Brain pericyte (primary cell): ENCODE measurements at regions not wholly inside any gene's neighbourhood (a gene's known extent, or its start where the extent isn't known, plus 50 kb on each side); places are given as distances from the start of the nearest gene placed in this dataset.
"Not testable (repeated sequence)": the region's sequence is repeated elsewhere in the genome, so short reads cannot be mapped to it uniquely, and the experiment has no call there.

Experiments used
- DNase-seq: peaks from one replicate; pipeline ENCODE4 v3.0.0-alpha.2; 2012; ENCODE audit warnings: low read depth, low spot score

GRCh38 chr2:111529022-111529421, 355.0 kb downstream of the ANAPC1 start:
- DNase-seq, result not testable (repeated sequence)

- not testable (repeated sequence) for DNase-seq
Observed at GRCh38 chr2:111530239-111530965, 353.6 kb downstream of the ANAPC1 start.

GRCh38 chr2:111532682-111533556, 351.1 kb downstream of the ANAPC1 start:
- DNase-seq, result not testable (repeated sequence)

- not testable (repeated sequence) for DNase-seq
Observed at GRCh38 chr2:111533557-111534247, 350.3 kb downstream of the ANAPC1 start.

DNA sequence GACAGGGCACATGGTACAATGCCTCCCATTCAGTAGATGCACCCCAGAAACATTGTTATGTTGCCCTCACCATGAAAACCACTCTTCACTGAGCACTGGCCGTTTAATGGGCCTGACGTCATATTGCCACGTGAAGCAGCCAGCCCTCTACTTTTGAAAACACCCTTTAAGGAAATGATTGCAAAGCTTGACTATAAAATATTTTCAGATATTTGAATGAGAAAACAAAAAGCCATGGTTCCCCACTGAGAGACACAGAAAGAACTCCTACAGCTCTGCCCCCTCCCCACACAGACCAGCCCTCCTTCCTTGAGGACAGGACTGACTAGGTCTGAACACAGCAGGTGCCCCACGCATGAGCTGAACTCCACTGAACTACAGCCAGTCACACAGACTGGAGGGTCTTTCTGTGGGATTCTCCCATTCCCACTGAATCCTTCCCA, 349.1 kb downstream of the ANAPC1 start:
- DNase-seq, result peak; percentile 81

- DNase-seq, result no peak
Observed at GRCh38 chr2:111535404-111535803, 348.6 kb downstream of the ANAPC1 start.

DNA sequence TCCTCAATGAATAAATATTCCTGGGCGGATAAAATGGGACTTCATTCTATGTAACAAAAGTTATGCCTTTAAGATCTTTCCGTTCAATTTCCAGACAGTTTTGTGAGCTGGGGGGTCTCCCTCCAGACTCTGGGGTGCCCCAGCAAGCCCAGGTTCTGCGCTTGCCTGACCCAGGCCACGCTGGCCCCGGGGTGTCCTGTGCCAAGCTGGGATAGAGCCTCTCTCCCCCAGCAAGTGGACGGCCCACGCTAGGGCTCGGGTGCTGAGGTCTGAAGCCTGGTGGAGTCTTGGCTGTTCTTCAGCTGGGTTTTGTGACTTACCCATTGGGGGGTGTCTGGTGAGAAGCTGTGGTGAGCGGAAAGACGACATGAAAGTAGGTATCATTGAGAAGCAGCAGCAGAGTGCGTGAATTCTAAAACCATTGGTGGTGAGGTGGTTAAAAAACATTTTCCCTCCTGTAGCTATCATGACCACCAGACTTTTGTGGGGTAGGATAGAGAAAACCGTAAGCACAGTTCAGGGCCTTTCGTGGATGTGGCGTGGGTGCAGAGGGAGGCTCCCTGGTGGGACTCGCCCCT, 346.8 kb downstream of the ANAPC1 start:
- DNase-seq, result no peak

GRCh38 chr2:111539991-111540390, 344.0 kb downstream of the ANAPC1 start:
- not testable (repeated sequence) for DNase-seq

- DNase-seq, result not testable (repeated sequence)
Observed at GRCh38 chr2:111542120-111542774, 341.7 kb downstream of the ANAPC1 start.

DNA sequence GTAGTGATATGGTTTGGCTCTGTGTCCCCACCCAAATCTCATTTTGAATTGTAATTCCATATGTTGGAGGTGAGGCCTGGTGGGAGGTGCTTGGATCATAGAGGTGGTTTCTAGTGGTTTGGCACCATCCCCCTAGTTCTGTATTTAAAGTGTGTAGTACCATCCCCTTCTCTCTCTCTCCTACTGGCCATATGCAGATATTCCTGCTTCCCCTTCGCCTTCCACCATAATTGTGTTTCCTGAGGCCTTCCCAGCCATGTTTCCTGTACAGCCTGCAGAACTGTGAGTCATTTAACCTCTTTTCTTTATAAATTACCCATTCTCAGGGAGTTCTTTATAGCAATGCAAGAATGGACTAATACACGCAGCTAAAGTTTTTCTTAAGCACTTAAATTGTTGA, 340.0 kb downstream of the ANAPC1 start:
- not testable (repeated sequence) for DNase-seq

DNA sequence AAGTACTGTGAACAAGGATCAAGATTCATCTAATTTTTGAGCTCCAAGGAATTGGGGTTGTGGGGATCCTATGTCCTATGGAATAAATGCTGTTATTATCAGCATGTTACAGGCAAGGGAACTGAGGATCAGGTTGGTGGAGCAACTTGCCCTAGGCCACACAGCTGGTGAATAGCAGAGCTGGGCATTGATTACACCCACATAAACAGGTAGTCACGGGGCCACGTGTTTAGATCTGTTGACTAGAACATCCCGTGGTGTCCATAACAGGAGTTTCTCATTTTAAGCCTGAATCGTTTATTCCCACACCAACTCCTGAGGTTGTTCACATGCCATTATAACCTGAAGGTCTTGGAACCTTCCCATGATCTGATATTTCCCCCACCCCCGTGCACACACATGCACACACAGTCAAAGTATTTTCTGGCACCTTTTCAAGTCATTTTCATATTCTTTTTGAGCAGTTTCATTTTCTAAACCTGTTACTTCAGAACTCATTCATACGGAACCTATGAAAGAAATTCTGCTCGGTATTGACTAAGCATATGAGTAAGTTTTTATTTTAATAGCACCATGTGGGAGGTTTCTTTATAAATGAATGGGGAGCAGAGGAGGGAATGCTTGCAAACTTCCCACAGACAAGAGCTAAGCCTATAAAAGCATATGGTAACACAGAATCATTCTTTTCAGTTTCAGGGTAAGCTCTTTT, 338.1 kb downstream of the ANAPC1 start:
- not testable (repeated sequence) for DNase-seq

GRCh38 chr2:111546578-111546977, 337.4 kb downstream of the ANAPC1 start:
- DNase-seq, result not testable (repeated sequence)

- DNase-seq, result not testable (repeated sequence)
Observed at GRCh38 chr2:111549174-111549573, 334.8 kb downstream of the ANAPC1 start.

DNA sequence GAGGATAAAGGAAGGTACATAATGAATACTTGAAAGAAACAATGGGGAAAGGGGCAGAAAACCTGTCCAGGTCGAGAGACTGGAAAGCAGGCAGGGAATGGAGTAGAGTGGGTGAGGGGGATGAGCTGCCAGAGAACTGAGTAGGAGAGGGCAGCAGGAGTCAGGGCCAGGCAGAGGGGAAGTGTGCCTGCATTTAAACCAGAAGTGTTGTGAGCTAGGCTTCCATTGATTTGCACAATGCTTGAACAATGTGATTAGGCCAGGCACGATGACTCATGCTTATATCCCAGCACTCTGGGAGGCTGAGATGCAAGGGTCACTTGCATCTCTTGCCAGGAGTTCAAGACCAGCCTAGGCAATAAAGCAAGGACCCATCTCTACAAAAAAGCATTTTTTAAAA, 332.6 kb downstream of the ANAPC1 start:
- not testable (repeated sequence) for DNase-seq

GRCh38 chr2:111552625-111553024, 331.4 kb downstream of the ANAPC1 start:
- not testable (repeated sequence) for DNase-seq

DNA sequence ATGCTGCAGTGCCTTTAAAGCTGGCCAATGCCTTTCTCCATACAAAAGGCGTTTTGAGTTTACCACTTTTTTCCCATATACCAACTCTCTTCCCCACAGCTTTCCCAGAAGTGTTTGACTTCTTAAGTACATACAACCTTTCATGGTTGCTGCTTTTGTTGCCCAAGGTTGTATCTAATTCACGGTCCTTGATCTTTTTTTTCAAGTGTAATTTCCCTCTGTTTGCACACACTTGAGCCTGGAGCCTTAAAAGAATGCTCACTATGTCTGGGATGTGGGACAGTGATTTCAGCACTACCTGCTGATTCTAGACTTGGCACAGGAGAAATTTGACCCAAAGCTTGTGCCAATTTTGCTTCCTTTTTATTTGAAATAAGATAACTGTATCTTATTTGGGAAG, 324.7 kb downstream of the ANAPC1 start:
- not testable (repeated sequence) for DNase-seq

GRCh38 chr2:111559814-111560213, 324.2 kb downstream of the ANAPC1 start:
- DNase-seq, result not testable (repeated sequence)

- DNase-seq, result not testable (repeated sequence)
Observed at GRCh38 chr2:111566068-111566467, 317.9 kb downstream of the ANAPC1 start.

- DNase-seq, result not testable (repeated sequence)
Observed at GRCh38 chr2:111567233-111567632, 316.8 kb downstream of the ANAPC1 start.
